HG03378 (cell line): ENCODE measurements at regions not wholly inside any gene's neighbourhood (a gene's known extent, or its start where the extent isn't known, plus 50 kb on each side); places are given as distances from the start of the nearest gene placed in this dataset.
"Not testable (repeated sequence)": the region's sequence is repeated elsewhere in the genome, so short reads cannot be mapped to it uniquely, and the experiment has no call there.

Source experiments
- ATAC-seq: cut with Tn5 transposase; IDR thresholded peaks from one replicate; pipeline ENCODE4 v1.9.1; 2021; ENCODE audit warnings: mild to moderate bottlenecking, moderate library complexity; ENCODE audit not compliant: unreplicated experiment

DNA sequence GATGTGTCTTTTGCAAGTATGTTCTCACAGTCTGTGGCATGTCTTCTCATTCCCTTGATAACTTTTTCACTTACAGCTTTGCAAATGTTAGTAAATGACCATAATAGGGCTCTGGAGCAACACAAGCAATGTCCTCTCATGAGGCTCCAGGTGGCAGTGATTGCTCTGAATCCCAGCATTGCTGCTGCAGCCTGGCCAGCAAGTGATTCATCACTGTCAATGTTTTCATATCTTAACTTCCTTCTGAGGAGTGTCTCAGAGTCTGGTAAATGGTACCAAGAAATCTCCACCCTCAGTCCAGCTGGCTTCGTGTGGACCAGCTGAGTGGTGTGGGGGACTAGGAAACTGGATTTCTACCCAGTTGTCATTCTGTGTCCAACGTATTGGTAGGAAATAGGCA is 139.6 kb downstream of the MYLK4 start:
- ATAC-seq = no peak

DNA sequence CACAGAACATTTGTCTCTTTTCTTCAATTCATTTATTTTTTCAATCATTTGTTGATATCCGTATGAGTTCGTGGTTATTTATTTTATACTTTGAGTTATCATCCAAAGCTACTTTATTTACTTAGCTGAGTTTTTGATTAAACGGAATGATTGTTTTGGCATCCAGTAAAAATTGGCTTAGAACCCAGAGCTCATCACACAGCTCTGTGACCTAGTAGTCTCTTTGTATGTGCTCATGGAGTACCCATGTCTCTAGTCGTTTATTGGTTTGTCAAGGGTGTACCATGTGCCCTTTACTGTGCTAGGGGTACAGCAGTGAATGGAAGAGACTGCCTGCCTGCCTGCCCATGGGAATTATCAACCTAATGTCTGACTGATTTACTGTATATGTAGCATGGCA is 142.2 kb downstream of the MYLK4 start:
- no peak for ATAC-seq

DNA sequence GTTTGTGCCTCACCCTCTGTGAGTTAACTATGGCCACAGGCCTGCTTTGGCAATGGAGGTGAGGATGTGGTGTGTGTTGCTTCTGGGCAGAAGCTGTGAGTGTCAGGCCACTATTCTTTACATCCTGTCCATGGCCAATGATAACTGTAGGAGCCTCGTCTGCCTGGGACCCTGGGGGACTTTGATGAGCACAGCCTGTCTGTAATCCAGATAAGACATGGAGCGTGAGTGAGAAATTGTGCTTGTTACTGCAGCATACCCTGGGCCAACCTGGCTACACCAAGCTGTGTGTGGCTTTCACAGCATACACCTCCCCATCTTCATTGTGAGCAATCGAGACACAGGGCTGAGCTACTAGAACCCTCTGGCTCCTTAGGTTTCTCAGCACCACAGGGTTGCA is 150.4 kb downstream of the MYLK4 start:
- no peak for ATAC-seq

DNA sequence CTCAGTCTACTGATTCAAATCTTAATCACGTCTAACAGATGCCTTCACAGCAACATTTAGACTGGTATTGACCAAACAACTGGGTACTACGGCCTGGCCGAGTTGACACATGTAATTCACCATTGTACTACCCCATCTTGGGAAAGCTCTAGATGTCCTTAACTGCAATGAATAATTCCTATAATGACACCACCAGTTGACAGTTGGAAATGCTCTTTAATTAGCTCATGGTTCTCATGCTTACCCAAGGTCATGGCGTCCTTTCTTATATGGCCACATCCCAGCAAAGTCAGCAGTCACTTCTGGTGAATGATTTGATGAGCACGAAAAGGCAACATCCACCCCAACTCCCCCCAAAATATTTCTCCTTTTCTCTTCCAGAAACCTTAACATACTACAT is 150.9 kb downstream of the MYLK4 start:
- no peak for ATAC-seq

DNA sequence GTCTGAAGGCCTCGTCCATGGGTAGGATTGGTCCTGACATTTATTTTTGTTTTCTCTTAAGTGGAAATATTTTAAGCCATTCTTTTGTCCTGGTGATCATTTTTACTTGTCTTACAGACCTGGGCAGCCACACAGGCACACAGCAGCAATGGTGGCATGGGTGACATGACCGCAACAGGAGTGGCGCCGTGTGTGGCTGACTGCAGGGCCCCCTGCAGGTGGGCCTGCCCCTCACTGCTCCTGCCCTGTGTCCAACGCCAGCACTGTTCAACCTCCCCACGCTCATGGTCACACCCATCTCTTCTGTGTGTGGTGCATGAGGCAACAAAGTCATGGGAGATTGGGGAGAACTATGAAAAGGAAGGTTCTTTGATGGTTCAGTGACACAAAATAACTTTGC is 151.9 kb downstream of the MYLK4 start:
- ATAC-seq = no peak

DNA sequence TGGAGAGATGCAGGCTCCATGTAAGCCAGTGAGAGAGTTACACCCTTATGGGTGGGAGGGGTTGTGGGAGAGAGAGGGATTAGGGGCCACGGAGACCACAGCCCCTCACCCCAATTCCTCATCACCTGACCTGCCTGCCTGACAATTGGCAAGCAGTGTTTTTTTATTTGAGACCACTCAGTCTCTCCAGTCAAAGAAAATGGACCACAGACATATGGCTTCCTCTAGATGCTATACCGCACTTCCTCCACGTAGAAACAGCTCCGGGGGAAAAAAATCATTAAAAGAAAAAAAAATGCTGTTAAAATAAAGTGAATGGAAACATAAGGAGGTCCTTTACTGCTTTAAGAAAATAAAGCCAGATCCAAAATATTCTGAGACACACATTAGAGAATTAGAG is 152.7 kb downstream of the MYLK4 start:
- no peak for ATAC-seq

DNA sequence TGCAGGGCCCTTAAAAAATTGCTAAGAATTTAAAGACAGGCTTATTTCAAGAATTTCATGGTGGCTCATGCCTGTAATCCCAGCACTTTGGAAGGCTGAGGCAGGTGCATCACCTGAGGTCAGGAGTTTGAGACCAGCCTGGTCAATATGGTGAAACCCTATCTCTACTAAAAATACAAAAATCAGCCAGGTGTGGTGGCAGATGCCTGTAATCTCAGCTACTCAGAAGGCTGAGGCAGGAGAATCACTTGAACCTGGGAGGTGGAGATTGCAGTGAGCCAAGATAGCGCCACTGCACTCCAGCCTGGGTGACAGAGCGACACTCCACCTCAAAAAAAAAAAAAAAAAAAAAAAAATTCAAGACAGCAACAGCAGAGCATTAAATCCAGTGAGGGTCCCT is 153.3 kb downstream of the MYLK4 start:
- not testable (repeated sequence) for ATAC-seq

DNA sequence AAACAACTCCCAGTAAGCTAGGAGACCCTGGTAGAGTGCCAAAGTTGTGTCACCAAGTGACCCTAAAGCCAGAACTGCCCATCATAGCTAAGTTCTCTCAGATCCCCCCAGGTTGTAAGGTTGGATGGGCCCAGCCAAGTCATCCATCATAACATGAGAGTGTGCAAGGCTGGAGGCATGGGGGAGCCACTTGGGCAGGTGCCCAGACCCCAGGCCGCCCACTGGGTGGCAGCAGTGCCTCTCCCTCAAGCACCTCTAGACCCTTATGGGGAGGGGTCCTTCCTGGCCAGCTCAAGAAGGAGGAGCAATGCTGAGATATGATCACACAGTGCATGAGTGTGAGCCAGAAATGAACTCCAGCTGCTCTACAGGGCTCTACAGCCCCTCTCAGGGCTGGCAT is 154.5 kb downstream of the MYLK4 start:
- ATAC-seq = no peak

DNA sequence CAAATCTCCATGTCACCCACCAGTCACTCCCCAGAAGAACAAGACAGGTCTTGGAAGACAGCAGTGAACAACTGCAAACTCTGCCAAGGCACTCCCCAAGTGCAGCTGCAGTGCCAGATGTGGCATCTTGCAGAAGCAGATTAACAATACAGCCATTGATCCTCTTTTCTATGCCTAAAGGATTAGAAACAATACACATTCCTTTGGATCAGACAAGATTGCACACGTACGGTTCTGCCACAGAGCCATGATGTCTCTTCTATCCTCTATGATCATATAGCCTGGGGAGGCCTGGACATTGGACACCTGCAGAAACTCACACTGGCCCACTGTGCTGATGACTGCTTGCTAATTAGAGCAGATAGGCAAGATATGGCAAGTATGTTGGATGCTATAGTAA is 155.9 kb downstream of the MYLK4 start:
- ATAC-seq = no peak

DNA sequence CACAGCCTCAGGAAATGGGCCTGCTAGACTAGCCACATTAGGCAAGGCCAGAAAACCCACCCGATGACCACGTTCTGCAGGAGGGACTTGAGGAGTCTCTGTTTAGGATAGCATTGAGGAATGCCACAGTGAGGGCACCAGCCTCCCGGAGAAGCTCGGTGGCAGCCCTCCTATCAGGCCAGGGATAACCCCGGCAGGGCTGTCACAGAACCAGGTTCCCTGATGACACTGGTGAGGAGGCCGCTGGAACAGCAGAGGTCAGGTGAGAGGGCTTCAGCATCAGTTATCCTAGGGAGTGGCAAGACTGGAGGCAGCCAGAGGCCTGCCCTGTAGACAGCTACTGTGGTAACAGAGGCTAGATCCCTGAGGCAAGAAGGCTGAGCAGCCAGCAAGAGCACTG is 157.6 kb downstream of the MYLK4 start:
- no peak for ATAC-seq

DNA sequence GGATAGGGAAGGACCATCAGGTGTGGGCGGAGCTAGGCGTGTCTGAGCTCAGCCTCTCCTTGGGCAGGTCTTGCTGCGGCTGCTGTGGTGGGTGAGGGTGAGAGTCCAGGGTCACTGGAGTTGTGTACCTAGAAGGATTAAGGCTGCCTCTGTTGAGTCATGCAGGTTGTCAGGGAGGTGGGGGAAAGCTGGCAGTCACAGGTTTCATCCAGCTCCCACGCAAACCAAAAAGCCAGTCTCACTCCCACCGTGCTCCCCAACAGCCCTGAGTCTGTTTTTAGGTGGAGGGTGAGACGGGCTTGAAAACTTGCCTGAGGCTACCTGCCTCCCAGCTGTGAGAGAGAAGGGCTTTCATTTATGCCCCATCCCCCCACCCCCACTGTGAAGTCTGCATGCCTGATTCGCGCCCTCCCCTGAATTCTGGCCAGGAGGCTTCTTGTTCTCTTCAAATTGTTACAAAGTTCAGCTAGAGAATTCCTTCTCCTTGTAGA is 161.5 kb downstream of the MYLK4 start:
- ATAC-seq = no peak

DNA sequence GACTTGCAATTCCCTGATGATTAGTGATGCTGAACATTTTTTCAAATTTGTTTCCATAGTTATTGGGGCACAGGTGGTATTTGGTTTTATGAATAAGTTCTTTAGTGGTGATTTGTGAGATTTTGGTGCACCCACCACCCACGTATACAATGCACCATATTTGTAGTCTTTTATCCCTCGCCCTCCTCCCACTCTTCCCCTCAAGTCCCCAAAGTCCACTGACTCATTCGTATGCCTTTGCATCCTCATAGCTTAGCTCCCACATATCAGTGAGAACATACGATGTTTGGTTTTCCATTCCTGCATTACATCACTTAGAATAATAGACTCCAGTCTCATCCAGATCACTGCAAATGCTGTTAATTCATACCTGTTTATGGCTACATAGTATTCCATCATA is 167.3 kb downstream of the MYLK4 start:
- ATAC-seq = no peak

DNA sequence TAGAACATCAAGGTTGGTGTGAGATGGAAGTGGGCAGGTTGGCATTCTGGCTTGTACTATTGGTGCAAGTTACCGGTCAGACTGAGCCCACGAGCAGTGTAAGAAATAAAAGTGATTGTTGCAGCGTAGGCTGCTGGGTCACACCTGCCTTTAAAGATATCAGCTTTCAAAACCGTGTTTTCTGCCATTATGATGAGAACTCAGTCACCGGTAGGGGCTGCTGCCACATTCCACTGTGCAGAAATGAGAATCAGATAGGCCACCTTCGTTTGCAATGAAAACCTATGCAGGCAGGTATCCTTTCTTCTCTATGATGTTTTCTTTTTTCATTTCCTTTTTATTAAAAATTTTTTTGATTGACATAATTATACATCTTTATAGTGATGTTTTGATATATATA is 168.5 kb downstream of the MYLK4 start:
- no peak for ATAC-seq

DNA sequence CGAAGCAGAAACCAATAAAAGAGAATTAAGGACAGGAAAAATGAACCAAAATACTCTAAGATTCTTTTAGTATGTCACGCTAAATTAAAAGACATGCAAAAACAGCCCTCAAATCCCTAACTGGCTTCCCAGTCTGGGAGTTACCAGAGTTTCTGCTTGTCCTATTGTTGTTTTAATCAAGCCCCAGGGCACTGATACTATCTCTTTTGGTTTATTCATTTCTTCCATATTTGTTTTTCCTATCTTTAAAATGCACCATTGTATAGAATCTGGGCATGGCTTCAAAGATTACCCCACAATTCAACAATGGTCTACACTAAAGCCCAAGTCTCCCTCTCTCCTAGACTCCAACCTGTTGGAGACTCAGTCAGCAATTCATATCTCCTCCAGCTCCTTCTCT is 169.1 kb downstream of the MYLK4 start:
- no peak for ATAC-seq

DNA sequence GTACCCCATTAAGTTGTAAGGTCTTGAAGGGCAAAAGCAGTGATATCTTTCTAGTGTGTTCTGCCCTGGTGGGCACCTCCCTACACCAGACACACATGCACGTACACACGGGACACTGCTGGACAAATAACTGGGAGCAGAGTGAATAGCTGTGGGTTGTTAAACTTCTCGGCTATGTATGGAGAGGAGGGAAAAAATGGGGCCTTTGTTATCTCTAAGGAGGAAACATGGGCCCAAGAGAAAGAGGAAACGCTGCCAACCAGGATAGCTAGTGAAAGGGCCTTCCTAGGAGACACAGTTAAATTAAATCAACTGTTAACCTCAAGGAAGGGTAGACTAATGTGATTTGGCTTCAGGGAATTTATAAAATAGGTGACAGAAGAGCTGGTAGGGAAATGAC is 169.7 kb downstream of the MYLK4 start:
- ATAC-seq = no peak

DNA sequence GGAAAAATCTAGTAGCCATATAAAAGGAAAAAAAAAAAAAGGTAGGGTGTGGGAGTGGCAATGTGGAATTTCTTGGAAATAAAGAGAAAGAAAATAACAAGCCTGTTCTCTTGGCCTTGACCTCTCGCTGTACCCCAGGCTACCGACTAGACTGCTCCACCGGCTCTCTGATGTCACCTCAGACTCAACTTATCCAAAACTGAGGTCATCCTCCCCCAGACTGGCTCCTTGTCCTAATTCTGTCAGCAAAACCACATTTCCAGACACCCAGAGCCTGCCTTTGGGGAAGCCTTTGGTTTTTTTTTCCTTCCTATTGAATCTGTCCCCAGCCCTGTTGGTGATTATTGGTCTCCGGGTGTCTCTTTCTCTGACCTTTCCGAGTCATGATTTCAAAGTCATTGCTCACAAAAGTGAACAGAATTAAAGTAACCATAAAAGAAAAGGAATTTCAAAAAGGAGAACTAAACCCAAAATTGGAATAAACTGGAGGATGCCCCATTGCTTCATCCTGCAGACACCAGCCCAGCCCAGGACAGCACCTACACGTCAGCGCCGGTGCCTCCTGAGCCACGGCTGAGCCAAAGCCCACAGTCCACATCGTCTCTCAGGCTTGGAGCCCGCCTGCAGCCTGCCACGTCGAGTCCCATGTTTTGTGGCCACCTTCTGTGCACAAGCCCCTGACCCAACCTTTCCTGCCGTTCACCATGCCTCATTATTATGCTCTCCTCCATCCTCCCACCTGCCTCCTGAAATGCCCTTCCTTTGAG is 170.7 kb downstream of the MYLK4 start:
- ATAC-seq = no peak

DNA sequence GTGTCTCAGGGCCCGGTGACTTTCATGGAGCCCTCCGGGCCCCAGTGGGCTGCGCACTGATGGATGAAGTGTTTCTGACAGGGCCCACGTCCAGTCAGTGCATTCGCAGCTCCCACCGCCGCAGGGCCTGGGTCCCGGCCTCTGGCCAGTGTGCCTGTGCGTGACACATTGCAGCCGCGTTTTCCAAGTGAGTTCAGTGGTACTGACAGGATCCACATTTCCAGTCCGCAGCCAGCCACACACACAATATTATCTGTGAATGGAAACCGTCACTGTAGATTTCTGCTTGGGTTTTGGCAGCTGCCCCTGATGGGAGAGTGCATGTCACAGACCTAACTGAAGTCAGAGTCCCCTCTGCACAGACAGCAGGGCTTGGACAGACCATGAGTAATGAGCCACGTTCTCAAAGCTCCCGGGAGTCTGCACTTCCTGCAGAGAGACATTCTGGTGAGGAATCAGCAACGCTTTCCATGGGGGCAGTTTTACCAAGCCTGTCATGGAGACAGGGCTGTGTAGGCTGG is 171.4 kb downstream of the MYLK4 start:
- no peak for ATAC-seq

DNA sequence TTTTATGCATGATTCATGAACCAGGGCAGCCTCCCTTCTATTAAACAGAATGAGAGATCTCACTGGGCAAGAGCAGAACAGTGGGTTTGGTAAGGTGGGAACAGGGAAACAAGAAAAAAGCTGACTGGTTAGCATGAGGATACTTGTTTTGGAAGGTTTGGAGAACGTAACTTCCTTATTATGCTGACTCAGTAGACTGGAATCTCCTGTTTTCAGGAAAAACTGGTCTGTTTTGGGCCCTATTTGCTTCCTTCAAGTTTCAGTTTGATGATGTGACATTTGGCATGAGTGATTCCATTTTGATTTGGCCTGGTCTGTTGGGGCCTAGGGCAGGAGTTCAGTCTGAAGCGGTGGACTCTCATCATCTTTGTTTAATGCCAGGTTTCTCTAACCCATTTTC is 172.0 kb downstream of the MYLK4 start:
- no peak for ATAC-seq

DNA sequence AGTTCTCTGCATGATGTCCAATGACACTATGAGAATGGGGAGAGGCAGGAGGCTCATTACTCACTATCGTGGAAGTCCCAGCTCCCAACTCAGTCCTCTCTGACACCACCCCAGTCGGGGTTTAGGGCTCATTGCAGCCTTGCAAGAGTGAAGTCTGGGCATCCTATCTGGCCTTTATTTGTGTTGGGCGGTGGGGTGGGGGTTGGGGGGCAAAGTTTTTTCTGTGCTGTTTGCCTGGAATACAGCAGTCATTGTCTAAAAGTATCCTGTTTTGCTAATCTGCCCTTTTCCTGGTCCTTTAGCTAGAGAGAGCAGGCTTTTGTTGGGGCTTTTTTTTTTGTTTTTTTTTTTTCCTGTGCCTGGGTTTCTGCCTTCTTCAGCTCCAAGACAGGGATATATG is 174.2 kb downstream of the MYLK4 start:
- no peak for ATAC-seq

DNA sequence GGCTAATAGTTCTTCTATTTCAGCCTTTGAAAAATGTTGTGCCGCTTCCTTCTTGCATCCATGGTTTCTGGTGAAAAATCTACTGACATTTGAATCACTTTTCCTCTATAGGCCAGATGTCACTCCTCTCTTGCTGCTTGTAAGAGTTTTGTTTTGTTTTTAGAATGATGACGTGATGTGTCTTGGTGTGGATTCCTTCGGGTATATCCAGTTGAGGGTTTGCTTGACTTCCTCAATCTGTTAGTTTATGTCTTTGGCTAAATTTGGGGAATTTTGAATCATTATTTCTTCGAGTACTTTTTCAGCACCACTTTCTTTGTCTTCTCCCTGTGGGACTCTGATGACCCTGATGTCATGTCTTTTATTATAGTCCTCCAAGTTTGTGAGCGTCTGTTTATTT is 175.5 kb downstream of the MYLK4 start:
- no peak for ATAC-seq

DNA sequence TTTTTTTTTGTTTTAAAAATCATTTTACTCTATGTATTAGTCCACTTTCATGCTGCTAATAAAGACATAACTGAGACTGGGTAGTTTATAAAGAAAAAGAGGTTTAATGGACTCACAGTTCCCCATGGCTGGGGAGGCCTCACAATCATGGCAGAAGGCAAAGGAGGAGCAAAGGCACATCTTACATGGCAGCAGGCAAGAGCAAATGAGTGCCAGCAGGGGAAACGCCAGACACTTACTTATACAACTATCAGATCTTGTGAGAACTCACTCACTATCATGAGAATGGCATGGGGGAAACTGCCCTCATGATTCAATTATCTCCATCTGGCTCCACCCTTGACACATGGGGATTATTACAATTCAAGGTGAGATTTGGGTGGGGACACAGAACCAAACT is 181.3 kb downstream of the MYLK4 start:
- ATAC-seq = not testable (repeated sequence)

DNA sequence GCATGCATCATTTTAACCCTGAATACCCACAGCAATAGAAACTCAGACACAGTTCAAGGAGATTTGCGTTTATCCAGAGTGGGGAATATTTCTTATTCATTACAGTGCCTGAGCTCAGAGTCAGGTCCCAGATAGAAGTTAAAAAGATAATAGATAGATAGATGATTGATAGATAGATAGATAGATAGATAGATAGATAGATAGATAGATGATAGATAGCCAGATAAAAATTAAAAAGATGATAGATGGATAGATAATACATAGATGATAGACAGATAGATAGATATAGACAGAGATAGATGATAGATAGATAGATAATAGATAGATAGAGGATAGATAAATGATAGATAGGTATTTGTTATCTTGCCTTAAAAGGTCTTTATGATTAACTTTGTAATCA is 184.7 kb downstream of the MYLK4 start:
- ATAC-seq = no peak

DNA sequence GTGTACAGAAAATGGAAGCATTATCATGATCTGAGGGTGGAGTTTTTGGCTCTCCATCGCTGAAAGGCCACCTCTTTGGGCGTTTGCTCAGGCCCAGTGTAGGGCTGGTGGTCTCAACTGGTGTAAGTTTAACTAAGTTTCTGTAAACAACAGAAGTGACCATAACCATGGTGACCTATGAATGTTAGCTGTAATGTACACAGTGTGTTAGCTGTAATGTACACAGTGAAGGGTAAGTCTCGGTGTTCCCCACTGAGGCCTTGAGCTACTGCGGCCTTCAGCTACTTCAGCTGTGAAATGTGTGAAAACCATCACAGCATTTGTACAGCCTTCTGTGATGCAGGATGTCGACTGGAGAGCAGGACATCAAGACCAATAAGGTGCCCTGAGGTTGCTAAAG is 185.2 kb downstream of the MYLK4 start:
- no peak for ATAC-seq
